Heart left ventricle (tissue), 16 donors: ENCODE measurements at regions not wholly inside any gene's neighbourhood (a gene's known extent, or its start where the extent isn't known, plus 50 kb on each side); places are given as distances from the start of the nearest gene placed in this dataset.
A peak's percentile ranks its signal among the peaks of the same experiment; 100 is the strongest.

Source experiments
- ATAC-seq, 4 donors: fragments of 200-7000 bp; cut with Tn5 transposase; one replicate each; pipeline ENCODE4 v1.9.1; 2020 to 2022; ENCODE audit warnings: moderate library complexity in 4 of 4, mild to moderate bottlenecking in 3 of 4, moderate number of reproducible peaks in 1 of 4
- DNase-seq, 5 donors: peaks; one replicate each; pipeline ENCODE4 v3.0.0-alpha.2; 2020
- H3K27ac ChIP-seq, 12 donors: fragments of 200-600 bp; sonication (generic) in 4 of 12; one replicate each; pipeline versions ENCODE4 v1.5.0 to v1.8.0; 2016 to 2022; ENCODE audit warnings: mild to moderate bottlenecking in 2 of 12
- H3K27me3 ChIP-seq, 9 donors: fragments of 200-600 bp; sonication (generic) in 2 of 9; one replicate each; pipeline versions ENCODE4 v1.5.1 to v1.8.0; 2016 to 2022; ENCODE audit warnings: mild to moderate bottlenecking in 3 of 9
- H3K36me3 ChIP-seq, 9 donors: fragments of 200-600 bp; sonication (generic) in 2 of 9; one replicate each; pipeline versions ENCODE4 v1.5.0 to v1.8.0; 2018 to 2022; ENCODE audit warnings: mild to moderate bottlenecking in 2 of 9
- H3K4me1 ChIP-seq, 12 donors: fragments of 200-600 bp; sonication (generic) in 4 of 12; one replicate each; pipeline versions ENCODE4 v1.5.0 to v1.8.0; 2016 to 2022; ENCODE audit warnings: mild to moderate bottlenecking in 3 of 12
- H3K4me3 ChIP-seq, 12 donors: fragments of 200-600 bp; sonication (generic) in 4 of 12; one replicate each; pipeline versions ENCODE4 v1.5.0 to v1.8.0; 2017 to 2022; ENCODE audit warnings: mild to moderate bottlenecking in 9 of 12, moderate library complexity in 4 of 12
- H3K9me3 ChIP-seq, 12 donors: fragments of 200-600 bp; sonication (generic) in 4 of 12; one replicate each; pipeline versions ENCODE4 v1.5.0 to v1.8.0; 2016 to 2022; ENCODE audit warnings: mild to moderate bottlenecking in 1 of 12
- CTCF ChIP-seq, 12 donors: fragments of 200-600 bp; sonication (generic) in 4 of 12; IDR thresholded peaks; one replicate each; pipeline versions ENCODE4 v1.5.0 to v1.8.0; 2018 to 2022; ENCODE audit warnings: antibody characterized with exemption in 12 of 12, mild to moderate bottlenecking in 5 of 12
- POLR2A ChIP-seq, 2 donors: fragments of 450-650 bp; IDR thresholded peaks; one replicate each; pipeline ENCODE4 v1.6.1; 2017; ENCODE audit warnings: antibody characterized with exemption in 2 of 2, mild to moderate bottlenecking in 2 of 2, moderate library complexity in 2 of 2
- WGBS, 4 donors: extraction: QIAGEN DNeasy Blood & Tissue Kit in 2 of 4; methylation state at CpG; one replicate each; pipeline versions ENCODE4 v1.1.5 to v1.1.7; 2013 to 2018; 5-methylcytosine and 5-hydroxymethylcytosine counted together
- intact Hi-C, 10 donors: fragments of 100-400 bp; cut with DNase I; formaldehyde crosslinking; loops; one replicate each; pipeline versions ENCODE4 v1.11.1 to v1.14.2; 2022
- donor health status: ischemic (EF 13 %, LVEDD 7.1; RV severe dilation, severe dysfunction).
- donor health status: healthy with polysubstance abuse.
- donor health status: DM: no; HTN: yes; CAD: no.
- donor health status: DM: no; HTN: no; CAD: no.
- donor health status: ischemic (EF 25% LVEDD 6.9; RV normal size, moderate dysfunction).
- donor health status: ischemic (EF 25% LVEDD 5.7; RV mildly dilated, moderate dysfunction).
- donor health status: healthy.
- donor health status: DM: yes; HTN: yes; CAD: no.
- donor health status: ischemic (EF 35%, LVEDD 5.7; RV mildly dilated, moderate dysfunction).
- donor health status: nonischemic (EF 11% LVEDD 7.7; RV severe dilation, severe dysfunction).
- donor health status: DM: yes; HTN: yes; CAD: no.
- donor health status: PGD.
- donor health status: ischemic (EF 29% LVEDD 5.4; RV normal size, mild dysfunction).
- donor health status: nonischemic (EF 23%, LVEDD 6.1; RV moderate dilation, normal function).

- Histone ChIP-seq H3K27me3 (no peaks in the 10 kb centered on the region), H3K4me1 (no peaks in the 10 kb centered on the region), H3K27ac (no peak overlapping the region), H3K9me3 (peaks cover 0 to 20% (median 0%) of the 10 kb centered on the region in 12 donors), H3K4me3 (no peak overlapping the region), H3K36me3 (no peaks in the 10 kb centered on the region)
- WGBS, 4 donors: 79 to 92% (median 89%) methylated on average over 7 of the region's 7 CpGs
- no peak for DNase-seq
- intact Hi-C loops: no loop called here
- no peak for ATAC-seq
- no peak for TF ChIP-seq POLR2A (IDR thresholded peaks at IDR 0.05)
These were observed 419.9 kb downstream of the HAPSTR1 start for GRCh38 chr16:9511389-9511788.

GRCh38 chr16:9516444-9516843 lies 425.0 kb downstream of the HAPSTR1 start:
- ATAC-seq (no peak), DNase-seq (no peak)
- WGBS, 4 donors: 76 to 81% (median 78%) methylated on average over 3 of the region's 3 CpGs
- TF ChIP-seq POLR2A (IDR thresholded peaks at IDR 0.05): no peak
- intact Hi-C loops: no loop called here
- no peaks in the 10 kb centered on the region for H3K36me3 ChIP-seq
- H3K27ac ChIP-seq: no peak overlapping the region
- peaks cover 0 to 2% (median 0%) of the 10 kb centered on the region in 9 donors for H3K27me3 ChIP-seq
- peaks cover 0 to 20% (median 0%) of the 10 kb centered on the region in 12 donors for H3K9me3 ChIP-seq
- H3K4me1 ChIP-seq: no peaks in the 10 kb centered on the region
- no peak overlapping the region for H3K4me3 ChIP-seq

GRCh38 chr16:9518051-9518450 lies 426.6 kb downstream of the HAPSTR1 start:
- TF ChIP-seq CTCF (IDR thresholded peaks at IDR 0.05) (no peak), POLR2A (IDR thresholded peaks at IDR 0.05) (no peak)
- no peaks in the 10 kb centered on the region for H3K36me3 ChIP-seq
- intact Hi-C loops: no loop called here
- H3K27me3 ChIP-seq: peaks cover 0 to 2% (median 0%) of the 10 kb centered on the region in 9 donors
- peaks cover 0 to 12% (median 0%) of the 10 kb centered on the region in 12 donors for H3K9me3 ChIP-seq
- H3K27ac ChIP-seq: peak overlapping the region in 1 of 12 donors; percentile 20
- no peak overlapping the region for H3K4me3 ChIP-seq
- no peak for ATAC-seq
- peak in 1 of 5 donors; percentile 26 for DNase-seq
- H3K4me1 ChIP-seq: no peaks in the 10 kb centered on the region
- WGBS, 4 donors: 27 to 57% (median 41%) methylated on average over 3 of the region's 3 CpGs

- TF ChIP-seq POLR2A (IDR thresholded peaks at IDR 0.05): no peak
- TF ChIP-seq CTCF (IDR thresholded peaks at IDR 0.05): no peak
- ATAC-seq: no peak
- intact Hi-C loops: no loop called here
- Histone ChIP-seq H3K27ac (no peak overlapping the region), H3K36me3 (no peaks in the 10 kb centered on the region), H3K4me1 (no peaks in the 10 kb centered on the region), H3K9me3 (peaks cover 0 to 7% (median 0%) of the 10 kb centered on the region in 12 donors), H3K27me3 (peaks cover 0 to 2% (median 0%) of the 10 kb centered on the region in 9 donors), H3K4me3 (no peak overlapping the region)
- DNase-seq: no peak
- WGBS, 4 donors: 93 to 96% (median 95%) methylated on average over 2 of the region's 2 CpGs
These were observed 427.1 kb downstream of the HAPSTR1 start for GRCh38 chr16:9518581-9518980.

GRCh38 chr16:9521749-9522370 lies 430.4 kb downstream of the HAPSTR1 start:
- Histone ChIP-seq H3K4me3 (no peak overlapping the region), H3K36me3 (no peaks in the 10 kb centered on the region), H3K4me1 (no peaks in the 10 kb centered on the region), H3K27me3 (peaks cover 0 to 12% (median 0%) of the 10 kb centered on the region in 9 donors), H3K9me3 (no peaks in the 10 kb centered on the region), H3K27ac (no peak overlapping the region)
- 40 to 51% (median 50%) methylated on average over 6 to 7 of the region's 7 CpGs for WGBS, 4 donors
- TF ChIP-seq POLR2A (IDR thresholded peaks at IDR 0.05): no peak
- no peak for TF ChIP-seq CTCF (IDR thresholded peaks at IDR 0.05)
- intact Hi-C loops: no loop called here
- ATAC-seq (no peak), DNase-seq (no peak)
